ENCODE measurements at regions not wholly inside any gene's neighbourhood (a gene's known extent, or its start where the extent isn't known, plus 50 kb on each side); places are given as distances from the start of the nearest gene placed in this dataset.

- TF ChIP-seq EZH2 (IDR thresholded peaks at IDR 0.05) (no peak), CTCF (IDR thresholded peaks at IDR 0.05) (no peak), EZH2phosphoT487 (IDR thresholded peaks at IDR 0.05) (no peak)
Observed at GRCh38 chr5:178787889-178788288, 57.4 kb upstream of the ZNF354A start.

All from neural progenitor cell (in vitro differentiated cells).